ENCODE measurements at regions not wholly inside any gene's neighbourhood (a gene's known extent, or its start where the extent isn't known, plus 50 kb on each side); places are given as distances from the start of the nearest gene placed in this dataset.

DNA sequence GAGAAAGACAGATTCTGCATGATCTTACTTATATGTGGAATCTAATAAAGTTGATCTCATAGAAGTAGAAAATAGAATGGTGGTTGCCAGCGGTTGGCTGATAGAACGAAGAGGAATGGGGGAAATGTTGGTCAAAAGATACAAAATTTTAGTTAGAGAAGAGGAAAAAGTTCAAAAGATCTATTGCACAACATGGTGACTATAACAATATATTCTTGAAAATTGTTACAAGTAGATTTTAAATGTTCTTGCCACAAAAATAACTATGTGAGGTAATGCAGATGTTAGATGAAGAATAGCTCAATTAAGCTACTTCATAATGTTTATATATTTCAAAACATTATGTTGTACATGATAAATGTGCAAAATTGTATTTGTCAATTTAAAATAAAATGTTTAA, 112.3 kb upstream of the SMIM30 start:
- TF ChIP-seq, protein P1, sequence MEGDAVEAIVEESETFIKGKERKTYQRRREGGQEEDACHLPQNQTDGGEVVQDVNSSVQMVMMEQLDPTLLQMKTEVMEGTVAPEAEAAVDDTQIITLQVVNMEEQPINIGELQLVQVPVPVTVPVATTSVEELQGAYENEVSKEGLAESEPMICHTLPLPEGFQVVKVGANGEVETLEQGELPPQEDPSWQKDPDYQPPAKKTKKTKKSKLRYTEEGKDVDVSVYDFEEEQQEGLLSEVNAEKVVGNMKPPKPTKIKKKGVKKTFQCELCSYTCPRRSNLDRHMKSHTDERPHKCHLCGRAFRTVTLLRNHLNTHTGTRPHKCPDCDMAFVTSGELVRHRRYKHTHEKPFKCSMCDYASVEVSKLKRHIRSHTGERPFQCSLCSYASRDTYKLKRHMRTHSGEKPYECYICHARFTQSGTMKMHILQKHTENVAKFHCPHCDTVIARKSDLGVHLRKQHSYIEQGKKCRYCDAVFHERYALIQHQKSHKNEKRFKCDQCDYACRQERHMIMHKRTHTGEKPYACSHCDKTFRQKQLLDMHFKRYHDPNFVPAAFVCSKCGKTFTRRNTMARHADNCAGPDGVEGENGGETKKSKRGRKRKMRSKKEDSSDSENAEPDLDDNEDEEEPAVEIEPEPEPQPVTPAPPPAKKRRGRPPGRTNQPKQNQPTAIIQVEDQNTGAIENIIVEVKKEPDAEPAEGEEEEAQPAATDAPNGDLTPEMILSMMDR (IDR thresholded peaks at IDR 0.05; ENCODE audit: control insufficient read depth, insufficient read depth, low read depth, low read length, missing control alignments), result no peak
- H3K4me3 ChIP-seq (ENCODE audit: control insufficient read depth, low read depth, low read length), result no peak overlapping the region
- DNase-seq (ENCODE audit: low read depth), result no peak

DNA sequence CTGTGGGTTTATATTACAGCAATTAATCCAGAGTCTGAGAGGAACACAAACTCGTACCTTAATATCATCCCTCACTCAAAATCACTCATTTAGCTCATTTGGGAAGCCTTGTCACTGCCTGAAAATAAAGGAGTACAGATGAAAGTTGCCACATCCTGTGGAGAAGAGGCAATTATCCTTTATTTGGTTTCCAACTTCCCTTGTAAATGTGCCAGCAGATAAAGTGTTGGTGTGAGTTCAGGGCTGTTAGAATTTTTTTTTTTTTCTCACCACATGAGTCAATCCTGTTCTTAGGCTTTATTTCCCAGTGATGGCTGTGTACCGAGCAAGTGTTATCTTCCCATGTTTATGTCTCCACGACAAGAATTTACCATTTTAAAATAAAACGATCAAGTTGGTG, 99.0 kb upstream of the SMIM30 start:
- DNase-seq (ENCODE audit: low read depth), result no peak
- TF ChIP-seq, protein P1 (IDR thresholded peaks at IDR 0.05; ENCODE audit: control insufficient read depth, insufficient read depth, low read depth, low read length, missing control alignments), result no peak
- H3K4me3 ChIP-seq (ENCODE audit: control insufficient read depth, low read depth, low read length), result no peak overlapping the region

DNA sequence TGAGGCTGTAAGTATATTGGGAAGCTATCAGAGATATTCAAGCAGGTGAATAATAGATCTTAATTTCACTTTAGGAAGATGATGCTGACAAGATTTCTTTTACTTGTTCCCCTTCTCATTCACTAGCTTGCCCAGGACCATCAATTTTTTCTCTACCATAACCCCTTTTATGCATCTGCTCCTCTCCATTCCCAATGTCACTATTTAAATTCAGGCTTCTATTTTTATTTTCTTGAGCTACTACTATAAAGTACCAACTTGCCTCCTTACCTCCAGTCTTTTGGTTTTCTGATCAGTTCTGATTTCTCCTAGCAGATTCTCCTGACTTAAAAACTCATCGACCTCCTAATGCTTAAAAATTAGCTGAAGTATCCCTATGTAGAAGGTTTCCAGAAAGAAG, 97.7 kb upstream of the SMIM30 start:
- no peak overlapping the region for H3K4me3 ChIP-seq (ENCODE audit: control insufficient read depth, low read depth, low read length)
- TF ChIP-seq, protein P1 (IDR thresholded peaks at IDR 0.05; ENCODE audit: control insufficient read depth, insufficient read depth, low read depth, low read length, missing control alignments), result no peak
- DNase-seq (ENCODE audit: low read depth), result no peak

DNA sequence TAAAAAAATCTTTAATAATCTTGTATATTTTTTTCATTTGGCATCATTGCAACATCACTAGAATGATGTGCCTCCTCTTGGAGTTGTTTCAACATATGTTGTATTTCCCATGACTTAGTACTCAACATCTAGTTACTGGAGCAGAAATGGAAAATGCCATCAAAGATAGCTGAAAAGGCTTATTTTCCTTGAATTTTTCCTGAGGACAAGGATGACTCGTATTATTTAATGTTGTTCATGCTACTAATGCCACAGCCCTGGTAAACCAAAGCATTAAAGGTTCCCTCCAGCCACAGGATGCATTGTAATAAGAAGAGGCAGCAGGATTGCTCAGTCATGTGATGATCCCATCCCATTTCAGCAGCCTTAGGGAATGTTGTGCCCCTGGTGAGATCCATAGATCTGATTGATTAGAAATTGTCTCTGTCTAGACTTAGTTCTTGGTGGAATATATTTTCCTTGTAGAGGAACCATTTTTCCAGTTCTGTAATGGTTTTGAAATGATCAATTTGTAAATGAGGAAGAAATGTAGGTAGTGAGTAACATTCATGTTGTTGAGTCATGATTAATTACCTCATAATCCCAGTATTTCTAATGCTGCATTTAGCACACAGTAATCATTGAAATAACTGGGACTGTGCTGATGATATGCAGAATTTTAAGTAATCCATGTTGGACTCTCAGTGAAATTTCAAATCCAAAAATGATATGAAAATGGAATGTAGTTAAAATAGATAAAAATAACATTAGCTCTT, 91.3 kb upstream of the SMIM30 start:
- no peak for DNase-seq (ENCODE audit: low read depth)
- TF ChIP-seq, protein P1 (IDR thresholded peaks at IDR 0.05; ENCODE audit: control insufficient read depth, insufficient read depth, low read depth, low read length, missing control alignments), result no peak
- H3K4me3 ChIP-seq (ENCODE audit: control insufficient read depth, low read depth, low read length), result no peak overlapping the region

DNA sequence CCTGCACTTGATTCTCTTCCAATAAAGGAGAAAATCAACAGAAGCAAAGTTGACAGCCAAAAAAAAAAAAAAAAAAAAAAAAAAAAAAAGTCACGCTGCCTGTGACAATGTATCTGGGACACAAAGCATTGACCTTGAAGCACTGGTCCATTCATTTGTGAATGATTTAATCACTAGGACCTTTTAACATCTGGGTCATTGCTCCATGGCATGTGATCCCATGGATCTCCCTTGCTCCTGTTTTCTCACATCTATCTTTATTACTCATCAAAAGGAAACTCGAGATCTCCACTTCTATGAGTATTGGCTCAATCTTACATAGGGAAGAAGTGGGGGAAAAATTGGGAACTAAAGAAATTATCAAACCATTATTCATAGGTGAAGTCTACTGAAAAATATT, 89.6 kb upstream of the SMIM30 start:
- DNase-seq (ENCODE audit: low read depth), result no peak
- TF ChIP-seq, protein P1 (IDR thresholded peaks at IDR 0.05; ENCODE audit: control insufficient read depth, insufficient read depth, low read depth, low read length, missing control alignments), result no peak
- no peak overlapping the region for H3K4me3 ChIP-seq (ENCODE audit: control insufficient read depth, low read depth, low read length)

DNA sequence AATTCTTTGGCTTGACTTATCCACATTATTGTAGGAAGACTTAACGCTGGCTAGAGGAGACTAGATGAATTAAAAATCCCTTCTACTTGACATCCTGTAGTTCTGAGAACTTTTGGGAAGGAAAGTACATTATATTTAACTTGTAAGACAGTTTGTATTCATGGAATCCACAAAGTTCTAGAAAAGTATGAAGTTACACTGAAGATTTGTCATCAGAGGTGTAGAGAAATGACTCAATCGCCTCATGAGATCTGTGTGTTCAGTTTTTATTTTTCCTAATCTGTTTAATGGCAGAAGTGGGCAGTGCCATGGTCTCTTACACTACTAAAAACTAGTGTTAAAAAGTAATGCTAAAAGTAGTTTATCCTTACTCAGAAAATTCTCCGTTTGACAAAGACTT, 89.1 kb upstream of the SMIM30 start:
- DNase-seq (ENCODE audit: low read depth), result no peak
- TF ChIP-seq, protein P1 (IDR thresholded peaks at IDR 0.05; ENCODE audit: control insufficient read depth, insufficient read depth, low read depth, low read length, missing control alignments), result no peak

More for the DNA sequence above, 89.1 kb upstream of the SMIM30 start:
- no peak overlapping the region for H3K4me3 ChIP-seq (ENCODE audit: control insufficient read depth, low read depth, low read length)
